ENCODE measurements at regions not wholly inside any gene's neighbourhood (a gene's known extent, or its start where the extent isn't known, plus 50 kb on each side); places are given as distances from the start of the nearest gene placed in this dataset.
A peak's percentile ranks its signal among the peaks of the same experiment; 100 is the strongest.

GRCh38 chr12:13465635-13466034 is 269.1 kb downstream of the EMP1 start:
- no peaks in the 10 kb centered on the region for H3K4me1 ChIP-seq
- no peak for TF ChIP-seq CTCF (IDR thresholded peaks at IDR 0.05)
- peak; percentile 7 to 33 for DNase-seq
- H3K27me3 ChIP-seq: peaks cover 0 to 16% (median 0%) of the 10 kb centered on the region in 7 donors
- peak; percentile 75 to 97 (median 89) for ATAC-seq
- H3K27ac ChIP-seq: peak overlapping the region in 4 of 10 donors; percentile 13 to 48 (median 36)
- no peak overlapping the region for H3K4me3 ChIP-seq
- H3K36me3 ChIP-seq: no peaks in the 10 kb centered on the region
- intact Hi-C loops (cut with DNase I): no loop called here
- 68 to 71% methylated on average over 6 of the region's 6 CpGs for WGBS, 2 donors
- H3K9me3 ChIP-seq: no peaks in the 10 kb centered on the region

DNA sequence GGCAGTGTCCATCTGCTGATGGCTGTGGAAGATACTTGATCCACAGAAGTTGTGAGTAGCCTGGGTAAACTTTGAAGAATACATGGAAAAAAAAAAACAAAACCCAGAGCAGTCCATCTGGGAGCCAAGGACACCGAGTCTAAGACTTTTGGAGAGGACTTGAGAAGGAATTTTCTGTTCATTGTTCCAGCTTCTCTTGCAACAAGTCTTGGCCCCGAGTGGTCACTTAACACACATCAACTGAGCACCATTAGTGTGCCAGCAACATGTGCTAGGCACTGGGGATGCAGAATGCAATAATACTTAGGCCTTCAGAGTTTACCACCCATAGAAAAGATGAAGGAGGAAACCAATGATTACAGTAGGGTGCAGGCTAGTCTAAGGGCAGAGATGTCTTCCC is 266.7 kb downstream of the EMP1 start:
- no peaks in the 10 kb centered on the region for H3K36me3 ChIP-seq
- ATAC-seq (no peak), DNase-seq (no peak)
- H3K4me3 ChIP-seq: no peak overlapping the region
- peaks cover 0 to 8% (median 0%) of the 10 kb centered on the region in 7 donors for H3K27me3 ChIP-seq
- no peaks in the 10 kb centered on the region for H3K4me1 ChIP-seq
- WGBS, 2 donors: 82 to 85% methylated on average over 2 of the region's 2 CpGs
- intact Hi-C loops (cut with DNase I): no loop called here
- TF ChIP-seq CTCF (IDR thresholded peaks at IDR 0.05): no peak
- H3K9me3 ChIP-seq: no peaks in the 10 kb centered on the region
- no peak overlapping the region for H3K27ac ChIP-seq

- intact Hi-C loops (cut with DNase I): no loop called here
- H3K36me3 ChIP-seq: no peaks in the 10 kb centered on the region
- H3K4me3 ChIP-seq: no peak overlapping the region
- no peaks in the 10 kb centered on the region for H3K4me1 ChIP-seq
- H3K27me3 ChIP-seq: peaks cover 0 to 4% (median 0%) of the 10 kb centered on the region in 7 donors
- no peak for ATAC-seq
- no peak for TF ChIP-seq CTCF (IDR thresholded peaks at IDR 0.05)
- no peak overlapping the region for H3K27ac ChIP-seq
- WGBS, 2 donors: 94 to 97% methylated on average over 3 of the region's 3 CpGs
- DNase-seq: no peak
- H3K9me3 ChIP-seq: no peaks in the 10 kb centered on the region
These were observed 265.9 kb downstream of the EMP1 start for GRCh38 chr12:13462450-13462849.

GRCh38 chr12:13455778-13456144 is 259.2 kb downstream of the EMP1 start:
- Histone ChIP-seq H3K27me3 (peaks cover 0 to 9% (median 0%) of the 10 kb centered on the region in 7 donors), H3K4me1 (no peaks in the 10 kb centered on the region), H3K27ac (no peak overlapping the region), H3K4me3 (no peak overlapping the region), H3K9me3 (no peaks in the 10 kb centered on the region), H3K36me3 (no peaks in the 10 kb centered on the region)
- intact Hi-C loops (cut with DNase I): no loop called here
- WGBS, 2 donors: 74 to 77% methylated on average over 5 of the region's 5 CpGs
- ATAC-seq: peak in 2 of 8 donors; percentile 14 to 63
- no peak for TF ChIP-seq CTCF (IDR thresholded peaks at IDR 0.05)
- DNase-seq: no peak
